GM19023 (cell line): ENCODE measurements at regions not wholly inside any gene's neighbourhood (a gene's known extent, or its start where the extent isn't known, plus 50 kb on each side); places are given as distances from the start of the nearest gene placed in this dataset.
"Not testable (repeated sequence)": the region's sequence is repeated elsewhere in the genome, so short reads cannot be mapped to it uniquely, and the experiment has no call there.

ENCODE experiments used
- ATAC-seq: cut with Tn5 transposase; IDR thresholded peaks from one replicate; pipeline ENCODE4 v1.9.1; 2021; ENCODE audit warnings: mild to moderate bottlenecking, moderate library complexity; ENCODE audit not compliant: unreplicated experiment

DNA sequence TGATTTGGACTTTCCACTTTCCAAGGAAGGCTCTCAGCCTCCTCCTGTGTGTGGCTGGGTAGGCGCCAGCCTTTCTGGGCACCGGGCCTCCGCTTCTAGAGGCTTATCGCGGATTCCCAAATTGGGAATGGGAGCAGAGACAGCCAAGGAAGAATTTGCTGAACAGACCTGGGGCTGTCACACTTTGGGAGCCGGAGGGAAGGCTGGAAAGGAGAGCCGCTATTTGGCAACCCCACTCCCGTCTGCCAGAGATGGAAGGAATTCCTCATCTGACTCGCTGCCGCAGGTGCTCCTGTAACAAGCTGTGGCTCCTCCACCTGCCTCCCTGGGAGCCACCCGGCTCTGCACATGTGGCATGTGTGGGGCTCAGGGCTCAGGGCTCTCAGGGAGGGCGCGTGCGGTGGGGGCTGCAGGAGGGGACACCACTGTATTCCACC, 50.8 kb upstream of the ECHDC3 start:
- no peak for ATAC-seq

- no peak for ATAC-seq
These were observed 52.0 kb upstream of the ECHDC3 start for GRCh38 chr10:11689945-11690736.

GRCh38 chr10:11688448-11688795, 53.8 kb upstream of the ECHDC3 start:
- ATAC-seq = not testable (repeated sequence)

DNA sequence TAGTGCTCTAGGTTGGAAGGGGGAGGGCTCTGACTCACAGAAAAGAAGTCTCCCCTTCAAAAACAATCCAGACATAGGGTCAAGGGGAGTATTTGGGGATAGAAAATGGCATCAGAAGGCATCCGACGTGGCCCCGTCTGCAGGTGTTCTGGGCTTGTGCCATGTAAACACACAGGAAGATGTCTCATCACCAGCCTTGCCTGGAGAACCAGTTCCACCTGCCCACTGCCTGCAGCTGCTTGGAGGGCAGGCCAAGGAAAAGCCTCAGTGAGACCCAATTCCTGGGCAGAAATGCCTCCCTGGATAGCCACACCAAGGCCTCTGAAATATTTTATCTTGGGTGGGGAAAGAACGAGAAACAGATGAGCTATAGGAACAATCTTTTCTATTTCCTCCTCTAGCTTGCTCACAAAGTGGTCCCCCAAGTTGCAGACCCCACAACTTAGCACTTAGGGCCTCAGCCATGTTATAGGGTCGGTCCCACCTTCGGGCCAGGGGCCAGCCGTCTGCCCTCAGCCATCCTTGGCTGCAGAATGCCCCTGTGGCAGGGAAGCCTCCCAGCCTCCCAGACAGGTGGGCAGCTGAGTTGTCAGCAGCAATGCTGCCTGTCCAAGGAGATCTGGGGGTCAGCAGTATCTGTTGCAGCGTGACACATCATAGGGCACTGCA, 54.3 kb upstream of the ECHDC3 start:
- no peak for ATAC-seq

DNA sequence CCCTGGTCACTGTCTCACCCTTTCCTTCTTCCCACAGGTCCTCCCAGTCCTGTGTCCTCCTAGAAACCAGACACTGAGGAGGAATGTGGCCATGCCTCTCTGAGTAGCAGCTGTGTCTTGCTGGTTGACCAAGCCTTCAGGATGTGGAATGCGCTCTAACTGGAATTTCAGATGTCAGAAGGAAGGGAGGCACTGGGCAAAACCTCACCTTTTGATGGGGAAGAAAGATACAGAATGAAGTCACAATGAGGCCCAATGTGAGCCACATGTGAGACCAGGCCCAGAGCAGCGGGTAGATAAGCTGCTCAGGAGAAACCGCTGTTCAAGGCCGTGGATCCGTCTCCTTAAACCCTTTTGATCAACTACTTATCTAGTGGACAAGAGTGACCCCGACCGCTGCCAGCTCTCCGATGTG, 54.8 kb upstream of the ECHDC3 start:
- ATAC-seq = no peak

DNA sequence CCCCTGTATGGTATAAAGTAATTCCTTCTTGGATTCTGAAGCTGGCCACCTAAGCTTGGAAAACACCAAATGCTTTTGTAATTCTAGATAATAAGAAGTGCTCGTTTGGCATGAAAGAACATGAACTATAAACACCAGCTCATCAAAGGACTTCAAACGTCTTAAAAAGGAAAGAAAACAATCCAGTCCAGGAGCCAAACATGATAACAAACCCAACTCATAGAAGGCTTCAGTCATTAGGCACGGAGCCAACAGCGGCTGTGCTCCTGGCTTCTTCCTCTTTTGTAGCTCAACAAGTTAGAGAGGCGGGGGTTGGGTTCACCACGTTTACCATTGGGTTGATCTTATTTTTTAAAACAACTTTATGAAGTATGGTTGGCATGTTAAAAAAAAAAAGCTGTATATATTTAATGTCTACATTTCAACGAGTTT, 56.4 kb upstream of the ECHDC3 start:
- no peak for ATAC-seq

DNA sequence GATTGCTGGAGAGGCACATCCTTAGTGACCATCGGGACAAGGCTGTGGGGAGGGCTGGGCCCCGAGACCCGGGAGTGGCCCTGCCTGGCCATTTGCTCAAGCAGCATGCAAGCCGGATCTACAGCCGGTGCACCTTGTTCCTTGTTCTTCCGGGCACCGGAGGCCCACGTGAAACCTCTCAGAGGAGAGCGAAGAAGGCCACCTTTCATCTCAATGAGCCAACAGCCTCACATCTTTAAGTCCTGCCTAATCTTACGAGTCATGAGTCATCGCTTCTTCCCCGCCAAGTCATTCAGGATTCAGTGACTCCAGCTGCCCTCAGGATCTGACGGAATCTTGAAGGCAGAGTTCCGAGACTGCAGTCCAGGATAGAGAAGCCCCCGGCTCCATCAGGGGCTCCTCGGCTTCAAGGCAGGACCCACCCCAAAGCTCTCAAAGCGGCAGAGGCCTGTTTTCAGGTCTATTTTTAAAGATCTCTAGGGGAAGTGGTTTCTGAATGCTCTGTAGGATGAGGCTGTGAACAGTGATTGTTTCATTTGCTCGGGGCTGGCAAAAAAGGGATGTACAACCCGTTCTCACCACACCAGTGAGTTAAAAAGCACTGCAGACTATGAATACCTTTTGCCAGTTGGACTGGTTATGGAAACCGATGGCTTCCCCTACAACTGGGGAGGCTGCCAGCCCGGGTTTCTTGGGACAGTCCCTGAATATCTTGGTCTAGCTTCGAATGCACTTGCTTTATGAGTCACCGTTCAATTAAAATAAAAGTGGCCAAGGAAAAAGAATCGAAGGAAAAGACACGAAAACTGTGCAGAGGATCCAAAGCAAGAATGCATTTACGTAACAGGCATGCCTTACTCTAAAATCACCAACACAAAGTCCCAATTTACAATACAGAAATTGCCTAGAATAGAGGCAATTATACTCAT, 57.2 kb upstream of the ECHDC3 start:
- peak; percentile 66 for ATAC-seq

DNA sequence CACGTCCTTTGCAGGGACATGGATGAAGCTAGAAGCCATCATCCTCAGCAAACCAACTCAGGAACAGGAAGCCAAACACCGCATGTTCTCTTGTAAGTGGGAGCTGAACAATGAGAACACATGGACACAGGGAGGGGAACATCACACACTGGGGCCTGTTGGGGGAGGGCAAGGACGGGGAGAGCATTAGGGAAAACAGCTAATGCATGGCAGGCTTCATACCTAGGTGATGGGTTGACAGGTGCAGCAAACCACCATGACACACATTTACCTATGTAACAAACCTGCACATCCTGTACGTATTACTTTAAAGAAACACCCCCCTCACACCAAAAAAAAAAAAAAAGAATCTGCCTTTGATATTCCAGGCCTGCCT, 57.9 kb upstream of the ECHDC3 start:
- ATAC-seq = peak; percentile 17

DNA sequence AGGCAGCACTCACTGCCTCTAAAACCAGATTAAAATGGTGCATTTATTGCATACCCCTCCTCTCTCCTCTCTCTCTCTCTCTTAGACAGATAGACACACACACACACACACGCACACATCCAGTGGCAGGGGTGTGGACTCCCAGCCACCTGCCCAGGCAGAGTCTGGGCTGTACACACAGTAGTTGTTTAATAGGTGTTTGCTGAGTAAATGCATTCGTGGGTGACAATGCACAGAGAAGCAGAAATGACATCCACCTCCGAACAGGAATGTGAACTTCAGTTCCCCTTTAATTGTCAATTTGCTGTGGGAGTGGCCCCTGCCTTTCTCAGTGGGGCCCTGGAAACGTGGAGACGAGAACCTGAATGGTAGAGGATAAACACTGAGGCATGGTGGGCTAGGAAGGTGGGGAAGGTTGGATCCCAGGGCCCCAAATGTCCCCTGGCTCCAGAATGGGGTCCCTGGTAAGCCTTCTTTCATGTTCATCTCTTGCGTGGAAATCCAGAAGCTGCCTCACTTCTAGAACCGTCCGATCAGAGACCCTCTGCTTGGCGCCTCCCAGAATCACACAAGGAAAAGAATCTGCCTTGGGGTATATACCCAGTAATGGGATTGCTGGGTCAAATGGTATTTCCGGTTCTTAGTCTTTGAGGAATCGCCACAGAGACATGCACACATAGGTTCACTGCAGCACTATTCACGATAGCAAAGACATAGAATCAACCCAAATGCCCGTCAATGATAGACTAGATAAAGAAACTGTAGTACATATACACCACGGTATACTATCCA, 58.5 kb upstream of the ECHDC3 start:
- peak; percentile 1 for ATAC-seq

- ATAC-seq = no peak
These were observed 59.3 kb upstream of the ECHDC3 start for GRCh38 chr10:11682851-11683250.

DNA sequence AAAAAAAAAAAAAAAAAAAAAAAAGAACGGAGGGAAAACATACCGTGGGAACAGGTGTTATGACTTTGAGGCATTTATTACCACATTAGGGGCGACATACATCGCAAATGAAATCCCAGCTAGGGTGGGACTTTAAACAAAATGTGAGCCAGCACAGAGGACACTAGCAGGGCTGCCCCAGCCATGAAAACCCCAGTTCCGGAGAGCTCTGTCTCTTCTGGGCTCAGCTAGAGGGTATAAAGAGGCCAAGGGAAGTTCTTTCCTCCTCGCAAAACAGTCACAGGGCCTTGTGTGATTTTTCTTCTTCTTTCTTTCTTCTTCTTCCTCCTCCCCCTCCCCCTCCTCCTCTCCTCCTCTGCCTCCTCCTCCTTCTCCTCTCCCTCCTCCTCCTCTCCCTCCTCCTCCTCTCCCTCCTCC, 59.9 kb upstream of the ECHDC3 start:
- no peak for ATAC-seq

- no peak for ATAC-seq
These were observed 61.7 kb upstream of the ECHDC3 start for GRCh38 chr10:11680496-11680895.

GRCh38 chr10:11679946-11680345, 62.2 kb upstream of the ECHDC3 start:
- no peak for ATAC-seq

GRCh38 chr10:11678074-11678793, 63.9 kb upstream of the ECHDC3 start:
- ATAC-seq = peak; percentile 89

DNA sequence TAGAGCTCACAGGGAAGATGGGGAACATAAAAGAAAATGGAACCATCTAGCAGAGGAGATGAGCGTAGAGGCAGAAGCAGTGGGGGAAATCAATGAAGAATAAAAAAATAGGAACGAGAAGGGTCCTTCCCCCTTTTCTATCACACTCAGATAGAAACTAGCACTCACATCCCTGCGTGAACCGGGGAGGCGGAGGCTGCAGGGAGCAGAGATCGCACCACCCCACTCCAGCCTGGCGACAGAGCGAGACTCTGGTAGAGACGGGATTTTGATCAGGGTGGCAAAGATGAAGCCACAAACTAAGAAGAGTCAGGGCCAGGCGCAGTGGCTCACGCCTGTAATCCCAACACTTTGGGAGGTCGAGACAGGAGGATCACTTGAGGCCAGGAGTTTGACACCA, 64.7 kb upstream of the ECHDC3 start:
- peak; percentile 24 for ATAC-seq

DNA sequence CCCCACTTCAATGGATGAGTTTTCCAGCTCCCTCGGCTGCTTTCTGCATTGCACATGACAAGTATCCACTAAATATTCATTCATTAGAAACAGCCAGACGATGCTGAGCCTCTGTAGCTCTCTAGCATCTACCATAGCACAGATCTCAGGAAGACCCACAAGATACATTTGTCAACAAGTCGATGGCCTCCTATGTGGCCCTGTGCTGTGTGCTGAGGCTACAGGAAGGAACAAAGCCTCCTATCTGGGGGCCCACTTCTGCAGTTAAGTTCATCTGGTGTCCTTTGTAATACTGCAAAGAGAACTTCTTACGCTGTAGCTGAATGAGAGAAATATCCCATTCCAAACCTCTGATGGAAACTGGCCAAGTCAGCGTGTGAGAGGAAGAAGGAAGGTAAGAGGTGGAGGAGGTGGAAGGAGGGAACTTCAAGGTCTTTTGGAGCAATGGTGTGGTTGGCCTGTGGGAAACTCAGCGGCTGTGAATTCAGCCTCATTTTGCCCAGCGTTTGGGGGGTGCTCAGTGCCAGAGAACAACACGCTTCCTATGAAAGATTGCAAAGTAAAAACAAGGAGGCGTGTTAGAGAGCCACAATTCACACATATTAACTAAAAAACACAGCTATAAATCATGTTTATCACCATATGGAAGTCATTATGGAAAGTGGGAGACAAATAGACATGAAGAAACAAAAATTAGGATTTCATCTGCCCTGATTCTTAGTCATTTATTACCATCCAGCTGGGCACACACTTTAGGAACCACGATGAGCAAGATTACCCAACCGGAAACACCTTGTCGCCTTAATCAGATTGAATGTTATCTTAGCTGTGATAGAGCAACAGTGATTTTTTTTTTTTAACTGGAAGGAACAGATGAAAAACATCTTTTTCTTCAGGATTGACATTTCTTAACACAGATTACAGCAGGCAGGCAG, 62.2 kb upstream of the USP6NL start:
- ATAC-seq = no peak

GRCh38 chr10:11672836-11673235, 61.4 kb upstream of the USP6NL start:
- ATAC-seq = no peak

DNA sequence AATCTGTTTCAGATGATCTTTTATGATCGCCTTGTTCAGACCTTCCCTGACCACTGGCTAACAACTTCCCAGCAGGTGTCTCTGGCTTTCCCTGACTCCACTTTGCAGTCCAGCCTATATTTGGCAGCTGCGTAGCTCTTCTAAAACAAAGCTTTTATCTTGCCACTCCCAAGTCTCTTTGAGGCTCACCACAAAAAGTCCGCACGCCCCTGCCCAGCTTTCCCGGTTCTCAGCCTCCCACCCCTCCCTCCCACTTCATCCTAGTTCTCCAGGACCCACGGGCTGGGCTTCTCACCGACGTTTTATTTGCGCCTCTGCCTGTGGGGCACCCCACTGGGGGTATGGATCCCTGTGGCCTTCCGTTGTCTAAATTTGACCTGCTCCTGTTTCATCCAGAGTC, 58.9 kb upstream of the USP6NL start:
- ATAC-seq = no peak
